IMR-90 (cell line): ENCODE measurements at regions not wholly inside any gene's neighbourhood (a gene's known extent, or its start where the extent isn't known, plus 50 kb on each side); places are given as distances from the start of the nearest gene placed in this dataset.

Experiments used
- ATAC-seq: fragments of 200-7000 bp; cut with Tn5 transposase; 2 replicates; pipeline ENCODE4 v1.9.1; 2020; ENCODE audit warnings: low read depth, mild to moderate bottlenecking, moderate library complexity
- BruUV-seq: library from RNA; stranded (reverse); fragments of 400-500 nt; replicated peaks from 2 replicates; lab custom pipeline; 2021; lab: Mats Ljungman, UMichigan
- CTCF ChIA-PET: fragments of 300-600 bp; formaldehyde crosslinking; extraction: SDS; loops from one replicate; lab custom pipeline; 2021; ENCODE audit warnings: antibody characterized with exemption; lab: Yijun Ruan, JAX
- POLR2A ChIA-PET: fragments of 300-600 bp; sonication (Branson Sonifier 250); formaldehyde crosslinking; loops from one replicate; lab custom pipeline; 2022; ENCODE audit warnings: antibody characterized with exemption; ENCODE audit not compliant: unreplicated experiment; lab: Charles Lee
- DNase-seq: peaks from one replicate; pipeline ENCODE4 v3.0.0; 2013
- H2AFZ ChIP-seq: replicated peaks from 2 replicates; pipeline ENCODE3; 2013; ENCODE audit warnings: low read length, mild to moderate bottlenecking; ENCODE audit not compliant: poor library complexity
- H2AK5ac ChIP-seq: 2 replicates; pipeline ENCODE4 v1.6.1; 2013; ENCODE audit warnings: low read depth, low read length, inconsistent platforms
- H2AK9ac ChIP-seq: replicated peaks from 2 replicates; pipeline ENCODE3; 2013; ENCODE audit warnings: mild to moderate bottlenecking, low read depth, low read length, moderate library complexity; ENCODE audit not compliant: poor library complexity
- H2BK120ac ChIP-seq: 2 replicates; pipeline ENCODE4 v1.6.1; 2013; ENCODE audit warnings: low read depth, low read length, inconsistent platforms
- H2BK15ac ChIP-seq: 3 replicates; pipeline ENCODE4 v1.6.1; 2013; ENCODE audit warnings: low read depth, low read length, inconsistent platforms
- H2BK20ac ChIP-seq: 2 replicates; pipeline ENCODE4 v1.6.1; 2013; ENCODE audit warnings: low read depth, mild to moderate bottlenecking, inconsistent platforms, low read length, moderate library complexity
- H2BK5ac ChIP-seq: 2 replicates; pipeline ENCODE4 v1.6.1; 2013; ENCODE audit warnings: mild to moderate bottlenecking, low read depth, low read length, inconsistent platforms; ENCODE audit not compliant: poor library complexity, severe bottlenecking
- H3K14ac ChIP-seq: replicated peaks from 2 replicates; pipeline ENCODE4 v1.6.1; 2013; ENCODE audit warnings: low read depth, low read length, inconsistent platforms
- H3K18ac ChIP-seq: 2 replicates; pipeline ENCODE4 v1.6.1; 2013; ENCODE audit warnings: low read depth, low read length, control low read depth
- H3K23ac ChIP-seq: 2 replicates; pipeline ENCODE4 v1.6.1; 2013; ENCODE audit warnings: low read depth, low read length, inconsistent platforms
- H3K27ac ChIP-seq: 2 replicates; pipeline ENCODE4 v1.5.1; 2013; ENCODE audit warnings: mild to moderate bottlenecking, control low read depth, low read length; ENCODE audit not compliant: insufficient read depth
- H3K27me3 ChIP-seq: 2 replicates; pipeline ENCODE4 v1.6.1; 2013; ENCODE audit warnings: low read length; ENCODE audit not compliant: control insufficient read depth, insufficient read depth
- H3K36me3 ChIP-seq: 2 replicates; pipeline ENCODE4 v1.6.1; 2013; ENCODE audit warnings: low read length, mixed read lengths; ENCODE audit not compliant: control insufficient read depth, insufficient read depth
- H3K4ac ChIP-seq: 2 replicates; pipeline ENCODE4 v1.6.1; 2013; ENCODE audit warnings: low read depth, low read length, inconsistent platforms
- H3K4me1 ChIP-seq: 2 replicates; pipeline ENCODE4 v1.6.1; 2013; ENCODE audit warnings: low read length, mixed read lengths; ENCODE audit not compliant: control insufficient read depth, insufficient read depth
- H3K4me2 ChIP-seq: 2 replicates; pipeline ENCODE4 v1.6.1; 2013; ENCODE audit warnings: low read depth, mild to moderate bottlenecking, control low read depth, low read length, moderate library complexity
- H3K4me3 ChIP-seq: 2 replicates; pipeline ENCODE4 v1.5.1; 2013; ENCODE audit warnings: low read depth, mild to moderate bottlenecking, control low read depth, low read length, moderate library complexity; ENCODE audit not compliant: insufficient read depth
- H3K56ac ChIP-seq: 2 replicates; pipeline ENCODE4 v1.6.1; 2013; ENCODE audit warnings: low read length, inconsistent platforms; ENCODE audit not compliant: insufficient read depth; ENCODE audit errors: extremely low read depth
- H3K79me1 ChIP-seq, 2 experiments: 2 replicates each; pipeline ENCODE4 v1.6.1; 2013; ENCODE audit warnings: low read length in 2 of 2, inconsistent platforms in 1 of 2, low read depth in 1 of 2
- H3K9ac ChIP-seq: 2 replicates; pipeline ENCODE4 v1.6.1; 2013; ENCODE audit warnings: low read depth, low read length, control low read depth
- H3K9me1 ChIP-seq: 2 replicates; pipeline ENCODE4 v1.6.1; 2013; ENCODE audit warnings: low read length, inconsistent platforms; ENCODE audit not compliant: insufficient read depth
- H3K9me3 ChIP-seq: 2 replicates; pipeline ENCODE4 v1.6.1; 2013; ENCODE audit warnings: low read length; ENCODE audit not compliant: control insufficient read depth, insufficient read depth
- H4K20me1 ChIP-seq: 2 replicates; pipeline ENCODE4 v1.6.1; 2013; ENCODE audit warnings: low read length, inconsistent platforms; ENCODE audit not compliant: insufficient read depth
- H4K5ac ChIP-seq: 2 replicates; pipeline ENCODE4 v1.6.1; 2013; ENCODE audit warnings: mild to moderate bottlenecking, low read depth, low read length, control low read depth
- H4K8ac ChIP-seq, 2 experiments: 2 replicates each; pipeline ENCODE4 v1.6.1; 2013; ENCODE audit warnings: low read depth in 2 of 2, low read length in 2 of 2, control low read depth in 1 of 2, inconsistent platforms in 1 of 2
- H4K91ac ChIP-seq: 2 replicates; pipeline ENCODE4 v1.6.1; 2013; ENCODE audit warnings: low read depth, low read length, inconsistent platforms; ENCODE audit not compliant: insufficient read depth
- BHLHE40 ChIP-seq: fragments of 150-350 bp; IDR thresholded peaks from 2 replicates; pipeline ENCODE4 v1.6.1; 2016; ENCODE audit warnings: mild to moderate bottlenecking, low read depth, low read length
- CEBPB ChIP-seq: IDR thresholded peaks from 2 replicates; pipeline ENCODE4 v1.6.1; 2012; ENCODE audit warnings: low read depth, low read length, improper control_type of control experiment
- CHD1 ChIP-seq: IDR thresholded peaks from 2 replicates; pipeline ENCODE4 v1.6.1; 2012; ENCODE audit warnings: low read depth, low read length, improper control_type of control experiment
- ELK1 ChIP-seq: fragments of 150-350 bp; IDR thresholded peaks from 2 replicates; pipeline ENCODE4 v1.6.1; 2016; ENCODE audit warnings: low read depth, mild to moderate bottlenecking, low read length, moderate library complexity, borderline replicate concordance
- FOS ChIP-seq: fragments of 150-350 bp; IDR thresholded peaks from 2 replicates; pipeline ENCODE4 v1.6.1; 2016; ENCODE audit warnings: low read depth, low read length
- MAFK ChIP-seq: IDR thresholded peaks from 2 replicates; pipeline ENCODE4 v1.6.1; 2012; ENCODE audit warnings: low read depth, low read length, improper control_type of control experiment
- MAZ ChIP-seq: IDR thresholded peaks from 2 replicates; pipeline ENCODE4 v1.6.1; 2012; ENCODE audit warnings: low read depth, mild to moderate bottlenecking, low read length, improper control_type of control experiment, moderate library complexity, borderline replicate concordance
- MXI1 ChIP-seq: IDR thresholded peaks from 2 replicates; pipeline ENCODE4 v1.6.1; 2012; ENCODE audit warnings: low read depth, mild to moderate bottlenecking, low read length, moderate library complexity, borderline replicate concordance
- NFE2L2 ChIP-seq: fragments of 150-350 bp; IDR thresholded peaks from 2 replicates; pipeline ENCODE4 v1.6.1; 2016; ENCODE audit warnings: low read depth, mild to moderate bottlenecking, low read length
- POLR2A ChIP-seq: IDR thresholded peaks from 2 replicates; pipeline ENCODE4 v1.6.1; 2012; ENCODE audit warnings: mild to moderate bottlenecking, low read depth, low read length
- RAD21 ChIP-seq: IDR thresholded peaks from 2 replicates; pipeline ENCODE4 v1.6.1; 2012; ENCODE audit warnings: low read length, improper control_type of control experiment
- RCOR1 ChIP-seq: IDR thresholded peaks from 2 replicates; pipeline ENCODE4 v1.6.1; 2012; ENCODE audit warnings: mild to moderate bottlenecking, low read length, improper control_type of control experiment; ENCODE audit not compliant: insufficient replicate concordance
- RFX5 ChIP-seq: IDR thresholded peaks from 2 replicates; pipeline ENCODE4 v1.8.0; 2012; ENCODE audit warnings: low read depth, mild to moderate bottlenecking, low read length, moderate library complexity
- SMC3 ChIP-seq: fragments of 150-350 bp; IDR thresholded peaks from 2 replicates; pipeline ENCODE4 v1.6.1; 2016; ENCODE audit warnings: low read depth, mild to moderate bottlenecking, antibody characterized with exemption, low read length, moderate library complexity
- WGBS, 2 experiments: methylation state at CpG; one replicate each; pipeline versions ENCODE4 v1.1.5 to v1.1.7; 2013; ENCODE audit warnings: missing lambda C conversion rate in 2 of 2; ENCODE audit not compliant: insufficient read length in 1 of 2; ENCODE audit errors: extremely low coverage in 2 of 2; 5-methylcytosine and 5-hydroxymethylcytosine counted together
- dilution Hi-C: fragments of 300-500 bp; cut with HindIII; formaldehyde crosslinking; loops from one replicate; pipeline ENCODE4 v1.14.3; 2018; ENCODE audit warnings: low sequenced_read_pairs; ENCODE audit not compliant: unreplicated experiment
- in situ Hi-C: fragments of 300-500 bp; cut with MboI; formaldehyde crosslinking; loops from 3 replicates; pipeline ENCODE4 v1.14.3; 2019; ENCODE audit warnings: low sequenced_read_pairs, inconsistent platforms, mixed read lengths
- intact Hi-C: fragments of 100-400 bp; cut with micrococcal nuclease; formaldehyde crosslinking; loops from 2 replicates; pipeline ENCODE4 v1.10.0; 2022
- TF ChIP-seq, protein P1 (sequence below): conservative IDR thresholded peaks from 2 replicates; pipeline ENCODE4 v1.5.1; 2012; ENCODE audit warnings: mild to moderate bottlenecking, low read depth, low read length, improper control_type of control experiment
- TF ChIP-seq, protein P2 (sequence below): fragments of 150-350 bp; IDR thresholded peaks from 2 replicates; pipeline ENCODE4 v1.6.1; 2017; ENCODE audit warnings: mild to moderate bottlenecking, antibody characterized with exemption, low read length, low read depth

- H3K4me3 ChIP-seq = no peak overlapping the region
- intact Hi-C loops = no loop called here
- H3K14ac ChIP-seq = no peak overlapping the region
- no peak overlapping the region for H2BK20ac ChIP-seq
- H4K5ac ChIP-seq = no peak overlapping the region
- H2AK9ac ChIP-seq = no peak overlapping the region
- no peaks in the 10 kb centered on the region for H3K79me1 ChIP-seq
- H2AK5ac ChIP-seq = no peak overlapping the region
- no peaks in the 10 kb centered on the region for H3K9me3 ChIP-seq
- no peak overlapping the region for H3K9ac ChIP-seq
- DNase-seq = no peak
- TF ChIP-seq CHD1 (no peak), MAZ (no peak), RFX5 (no peak), RAD21 (no peak), BHLHE40 (no peak), ELK1 (no peak), FOS (no peak), MAFK (no peak), RCOR1 (no peak), CEBPB (no peak), POLR2A (no peak), NFE2L2 (no peak), SMC3 (no peak), MXI1 (no peak)
- TF ChIP-seq, protein P1, sequence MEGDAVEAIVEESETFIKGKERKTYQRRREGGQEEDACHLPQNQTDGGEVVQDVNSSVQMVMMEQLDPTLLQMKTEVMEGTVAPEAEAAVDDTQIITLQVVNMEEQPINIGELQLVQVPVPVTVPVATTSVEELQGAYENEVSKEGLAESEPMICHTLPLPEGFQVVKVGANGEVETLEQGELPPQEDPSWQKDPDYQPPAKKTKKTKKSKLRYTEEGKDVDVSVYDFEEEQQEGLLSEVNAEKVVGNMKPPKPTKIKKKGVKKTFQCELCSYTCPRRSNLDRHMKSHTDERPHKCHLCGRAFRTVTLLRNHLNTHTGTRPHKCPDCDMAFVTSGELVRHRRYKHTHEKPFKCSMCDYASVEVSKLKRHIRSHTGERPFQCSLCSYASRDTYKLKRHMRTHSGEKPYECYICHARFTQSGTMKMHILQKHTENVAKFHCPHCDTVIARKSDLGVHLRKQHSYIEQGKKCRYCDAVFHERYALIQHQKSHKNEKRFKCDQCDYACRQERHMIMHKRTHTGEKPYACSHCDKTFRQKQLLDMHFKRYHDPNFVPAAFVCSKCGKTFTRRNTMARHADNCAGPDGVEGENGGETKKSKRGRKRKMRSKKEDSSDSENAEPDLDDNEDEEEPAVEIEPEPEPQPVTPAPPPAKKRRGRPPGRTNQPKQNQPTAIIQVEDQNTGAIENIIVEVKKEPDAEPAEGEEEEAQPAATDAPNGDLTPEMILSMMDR = no peak
- TF ChIP-seq, protein P2, sequence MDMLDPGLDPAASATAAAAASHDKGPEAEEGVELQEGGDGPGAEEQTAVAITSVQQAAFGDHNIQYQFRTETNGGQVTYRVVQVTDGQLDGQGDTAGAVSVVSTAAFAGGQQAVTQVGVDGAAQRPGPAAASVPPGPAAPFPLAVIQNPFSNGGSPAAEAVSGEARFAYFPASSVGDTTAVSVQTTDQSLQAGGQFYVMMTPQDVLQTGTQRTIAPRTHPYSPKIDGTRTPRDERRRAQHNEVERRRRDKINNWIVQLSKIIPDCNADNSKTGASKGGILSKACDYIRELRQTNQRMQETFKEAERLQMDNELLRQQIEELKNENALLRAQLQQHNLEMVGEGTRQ = no peak
- no peak for ATAC-seq
- no TSS peak for BruUV-seq
- no peak overlapping the region for H3K27ac ChIP-seq
- no peak overlapping the region for H3K4me2 ChIP-seq
- dilution Hi-C loops = no loop called here
- H3K4me1 ChIP-seq = no peaks in the 10 kb centered on the region
- no peak overlapping the region for H3K4ac ChIP-seq
- no peak overlapping the region for H2AFZ ChIP-seq
- H3K18ac ChIP-seq = no peak overlapping the region
- H3K56ac ChIP-seq = no peak overlapping the region
- H4K20me1 ChIP-seq = no peaks in the 10 kb centered on the region
- no peaks in the 10 kb centered on the region for H3K9me1 ChIP-seq
- no peak overlapping the region for H3K23ac ChIP-seq
- H4K8ac ChIP-seq = no peak overlapping the region
- ChIA-PET POLR2A (no interaction called here), CTCF (interaction anchor here (1.0 kb wide), 1 partner anchor 15 kb away, joined by 5 read pairs; no protein-coding TSS in a partner anchor)
- H3K36me3 ChIP-seq = no peaks in the 10 kb centered on the region
- in situ Hi-C loops = no loop called here
- WGBS, 2 experiments = no CpG with 5 or more reads among the region's 1 CpG
- H4K91ac ChIP-seq = no peak overlapping the region
- H2BK120ac ChIP-seq = no peak overlapping the region
- no peak overlapping the region for H2BK5ac ChIP-seq
- no peak overlapping the region for H2BK15ac ChIP-seq
- H3K27me3 ChIP-seq = no peaks in the 10 kb centered on the region
Measured at GRCh38 chr3:153749070-153749610, 372.1 kb upstream of the ARHGEF26 start.
